GM13977 (cell line): ENCODE measurements at regions not wholly inside any gene's neighbourhood (a gene's known extent, or its start where the extent isn't known, plus 50 kb on each side); places are given as distances from the start of the nearest gene placed in this dataset.

Source experiments
- DNase-seq: peaks from one replicate; pipeline ENCODE4 v3.0.0; 2012; ENCODE audit warnings: low spot score
- in situ Hi-C: fragments of 300-500 bp; cut with MboI; formaldehyde crosslinking; loops from one replicate; pipeline ENCODE4 v1.12.0; 2022; ENCODE audit warnings: low sequenced_read_pairs, low pct_unique_long_range_greater_than_20kb, mixed read lengths, inconsistent platforms; ENCODE audit not compliant: unreplicated experiment
- TF ChIP-seq, protein P1 (sequence below): IDR thresholded peaks from 2 replicates; pipeline ENCODE4 v1.5.1; 2012; ENCODE audit warnings: mild to moderate bottlenecking, control low read depth; ENCODE audit not compliant: insufficient read depth; ENCODE audit errors: extremely low read depth, missing control alignments

DNA sequence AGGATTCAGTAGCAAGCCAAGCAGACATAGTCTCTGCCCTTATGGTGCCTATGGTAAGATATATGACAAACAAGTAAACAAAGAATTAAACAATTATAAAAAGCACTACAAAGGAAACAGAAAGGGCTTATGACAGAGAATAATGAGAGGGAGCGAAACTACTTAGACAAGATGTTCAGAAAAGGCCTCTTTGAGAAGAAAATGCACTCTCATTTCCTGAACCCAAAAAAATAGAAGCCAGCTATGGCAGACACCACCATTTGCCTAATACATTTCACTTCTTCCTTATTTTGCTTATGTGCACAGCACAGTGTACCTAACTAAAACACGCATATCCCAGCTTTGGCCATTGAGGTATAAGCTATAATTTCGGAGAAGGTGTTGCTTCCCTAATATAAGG, 465.5 kb upstream of the PPP2R3A start:
- in situ Hi-C loops: loop anchor here (25.0 kb wide), 1 partner anchor 713 kb away; the partner anchor contains the start of gene EPHB1
- TF ChIP-seq, protein P1, sequence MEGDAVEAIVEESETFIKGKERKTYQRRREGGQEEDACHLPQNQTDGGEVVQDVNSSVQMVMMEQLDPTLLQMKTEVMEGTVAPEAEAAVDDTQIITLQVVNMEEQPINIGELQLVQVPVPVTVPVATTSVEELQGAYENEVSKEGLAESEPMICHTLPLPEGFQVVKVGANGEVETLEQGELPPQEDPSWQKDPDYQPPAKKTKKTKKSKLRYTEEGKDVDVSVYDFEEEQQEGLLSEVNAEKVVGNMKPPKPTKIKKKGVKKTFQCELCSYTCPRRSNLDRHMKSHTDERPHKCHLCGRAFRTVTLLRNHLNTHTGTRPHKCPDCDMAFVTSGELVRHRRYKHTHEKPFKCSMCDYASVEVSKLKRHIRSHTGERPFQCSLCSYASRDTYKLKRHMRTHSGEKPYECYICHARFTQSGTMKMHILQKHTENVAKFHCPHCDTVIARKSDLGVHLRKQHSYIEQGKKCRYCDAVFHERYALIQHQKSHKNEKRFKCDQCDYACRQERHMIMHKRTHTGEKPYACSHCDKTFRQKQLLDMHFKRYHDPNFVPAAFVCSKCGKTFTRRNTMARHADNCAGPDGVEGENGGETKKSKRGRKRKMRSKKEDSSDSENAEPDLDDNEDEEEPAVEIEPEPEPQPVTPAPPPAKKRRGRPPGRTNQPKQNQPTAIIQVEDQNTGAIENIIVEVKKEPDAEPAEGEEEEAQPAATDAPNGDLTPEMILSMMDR: no peak
- no peak for DNase-seq

DNA sequence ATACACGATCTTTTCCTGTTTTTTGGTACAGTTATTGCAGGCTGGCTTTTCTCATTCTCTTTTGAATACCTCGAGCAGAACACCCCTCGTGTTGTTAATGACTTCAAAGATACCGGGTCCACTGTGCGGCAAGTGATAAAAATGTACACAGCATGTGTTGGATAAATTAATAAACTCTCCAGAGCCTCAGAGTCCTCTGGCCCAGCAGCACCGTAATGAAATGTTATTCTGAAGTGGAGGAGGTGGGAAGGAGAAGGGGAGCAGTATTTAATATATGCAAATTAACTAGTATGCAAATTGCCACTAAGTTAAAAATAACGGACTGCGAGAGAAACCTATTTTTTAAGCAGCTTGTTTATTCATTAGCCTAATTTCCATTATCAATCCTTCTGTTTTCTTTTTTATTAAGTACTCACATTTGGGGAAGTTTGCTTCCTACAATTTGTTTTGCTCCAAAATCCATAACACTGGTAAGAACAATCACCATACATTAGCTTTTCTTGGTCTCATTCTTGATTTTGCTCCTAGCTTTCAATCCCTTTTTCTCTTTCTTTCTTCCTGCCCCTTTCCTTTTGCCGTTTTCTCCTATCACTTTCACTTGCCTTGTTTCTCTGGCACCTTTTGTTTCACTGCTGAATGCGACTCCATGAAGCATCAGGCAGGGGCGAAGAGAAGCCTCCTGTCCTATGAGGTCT, 462.3 kb upstream of the PPP2R3A start:
- TF ChIP-seq, protein P1: no peak
- in situ Hi-C loops: loop anchor here (25.0 kb wide), 1 partner anchor 716 kb away; the partner anchor contains the start of gene EPHB1
- no peak for DNase-seq

DNA sequence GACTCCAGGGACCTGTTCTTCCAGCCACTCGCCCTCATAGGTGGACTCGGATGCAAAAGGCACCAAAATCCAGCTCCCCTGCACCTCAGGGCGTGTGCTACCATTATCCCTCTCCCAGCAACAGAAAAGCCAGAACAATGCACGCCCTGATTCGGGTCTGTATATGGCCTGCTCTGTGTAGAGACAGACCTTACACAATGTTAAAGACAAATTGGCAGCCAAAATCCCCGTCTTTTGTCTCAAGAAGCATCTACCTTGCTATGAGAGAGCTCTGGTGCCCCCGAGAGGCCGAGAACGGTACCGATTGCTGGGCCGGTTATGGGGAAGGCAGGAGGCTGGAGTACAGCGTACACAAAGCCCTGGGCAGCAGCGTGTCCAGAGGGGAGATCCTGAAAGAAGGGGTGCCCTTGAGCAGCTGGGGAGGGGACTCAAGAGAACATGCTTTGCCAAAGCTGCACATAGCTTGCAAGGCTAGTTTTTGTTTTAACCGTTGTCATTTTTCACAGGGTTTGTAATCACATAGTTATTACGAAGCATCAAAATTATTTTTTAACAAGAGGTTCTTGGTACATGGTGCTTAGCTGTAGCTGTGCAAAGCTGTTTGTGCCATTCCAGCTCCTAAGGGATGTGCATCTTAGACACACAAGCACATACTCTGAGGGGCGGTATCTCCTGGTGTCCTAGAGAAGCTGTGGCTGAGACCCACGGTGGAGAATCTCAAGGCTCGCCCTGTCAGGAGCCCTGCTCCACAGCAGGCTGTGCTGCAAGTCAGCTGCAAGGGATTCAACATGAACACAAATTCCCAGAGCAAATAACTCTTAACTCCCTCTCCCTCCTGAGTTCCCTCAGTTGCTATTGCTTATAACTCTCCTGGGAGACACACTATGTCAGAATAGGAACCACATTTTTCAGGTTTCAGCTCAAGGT, 461.5 kb upstream of the PPP2R3A start:
- in situ Hi-C loops: loop anchor here (25.0 kb wide), 1 partner anchor 717 kb away; the partner anchor contains the start of gene EPHB1
- TF ChIP-seq, protein P1: peak; percentile 65
- peak; percentile 53 for DNase-seq

DNA sequence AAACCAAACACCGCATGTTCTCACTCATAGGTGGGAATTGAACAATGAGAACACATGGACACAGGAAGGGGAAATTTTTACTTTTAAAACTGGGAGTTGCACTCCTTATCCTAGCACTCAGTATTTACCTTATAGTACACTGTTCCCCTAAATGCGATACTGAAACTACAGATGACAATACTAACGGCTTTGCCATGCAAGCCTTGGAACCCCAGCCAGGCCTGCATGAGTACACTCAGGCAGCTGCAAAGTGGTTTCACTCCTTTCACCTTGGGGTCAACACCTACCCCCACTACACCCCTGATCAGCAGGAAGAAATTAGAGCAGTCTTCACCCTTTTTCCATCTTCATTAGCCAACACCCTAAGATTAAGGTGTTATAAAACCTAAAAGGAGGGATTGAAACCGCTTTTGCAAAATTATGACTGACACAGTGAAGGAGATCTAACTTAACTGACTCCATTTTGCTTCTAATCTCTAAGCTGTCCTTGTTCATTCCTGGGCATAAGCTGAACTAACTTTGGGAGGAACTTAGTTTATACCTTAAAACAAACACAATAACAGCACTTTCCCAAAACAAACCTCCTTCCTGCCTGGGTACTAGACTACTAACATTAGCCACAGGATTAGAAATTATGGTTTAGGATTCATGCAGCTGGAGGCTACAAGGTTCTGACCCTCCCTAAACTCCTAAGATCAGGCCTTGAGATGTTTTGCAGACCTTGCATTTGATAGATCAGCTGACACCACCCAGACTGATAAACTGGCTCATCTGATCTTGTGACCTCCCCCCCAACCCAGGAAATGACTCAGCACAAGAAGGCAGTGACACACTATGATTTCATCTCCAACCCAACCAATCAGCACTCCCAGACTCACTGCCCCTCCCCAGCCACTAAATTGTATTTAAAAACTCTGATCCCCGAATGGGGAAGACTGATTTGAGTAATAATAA, 452.1 kb upstream of the PPP2R3A start:
- TF ChIP-seq, protein P1: no peak
- in situ Hi-C loops: loop anchor here (25.0 kb wide), 1 partner anchor 726 kb away; the partner anchor contains the start of gene EPHB1

DNA sequence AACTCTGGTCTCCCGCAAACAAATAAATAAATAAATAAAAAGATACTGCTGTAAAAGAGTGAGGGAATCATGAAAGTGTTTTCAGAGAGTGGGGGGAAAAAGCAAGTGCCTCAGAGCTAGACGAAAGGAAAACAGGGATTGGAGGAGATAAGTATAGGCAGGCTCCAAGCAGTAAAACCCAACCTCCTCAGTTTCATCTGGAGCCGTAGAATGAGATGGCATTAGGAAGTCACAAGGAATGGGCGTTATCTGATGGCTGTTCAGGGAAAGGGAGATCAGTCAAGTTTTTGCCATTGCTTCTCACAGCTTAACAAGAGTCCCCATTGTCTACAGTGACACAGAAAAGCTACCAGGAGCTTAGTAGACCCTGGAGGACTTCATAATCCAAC, 451.5 kb upstream of the PPP2R3A start:
- in situ Hi-C loops: loop anchor here (25.0 kb wide), 1 partner anchor 727 kb away; the partner anchor contains the start of gene EPHB1
- no peak for DNase-seq
- TF ChIP-seq, protein P1: no peak

More for the DNA sequence above, 452.1 kb upstream of the PPP2R3A start:
- no peak for DNase-seq
